ENCODE measurements at regions not wholly inside any gene's neighbourhood (a gene's known extent, or its start where the extent isn't known, plus 50 kb on each side); places are given as distances from the start of the nearest gene placed in this dataset.

- Mint-ChIP-seq H3K4me3 (no peak overlapping the region), H3K27ac (no peak overlapping the region), H3K9me3 (peaks cover 0 to 8% (median 4%) of the 10 kb centered on the region in 7 donors), H3K36me3 (no peaks in the 10 kb centered on the region), H3K27me3 (peaks cover 0 to 11% (median 8%) of the 10 kb centered on the region in 3 donors), H3K4me1 (no peaks in the 10 kb centered on the region)
- DNase-seq (no peak), ATAC-seq (ENCODE audit: low read depth in 2 of 2) (no peak)
Measured at GRCh38 chr15:39208187-39208586, 372.7 kb upstream of the THBS1 start.

DNA sequence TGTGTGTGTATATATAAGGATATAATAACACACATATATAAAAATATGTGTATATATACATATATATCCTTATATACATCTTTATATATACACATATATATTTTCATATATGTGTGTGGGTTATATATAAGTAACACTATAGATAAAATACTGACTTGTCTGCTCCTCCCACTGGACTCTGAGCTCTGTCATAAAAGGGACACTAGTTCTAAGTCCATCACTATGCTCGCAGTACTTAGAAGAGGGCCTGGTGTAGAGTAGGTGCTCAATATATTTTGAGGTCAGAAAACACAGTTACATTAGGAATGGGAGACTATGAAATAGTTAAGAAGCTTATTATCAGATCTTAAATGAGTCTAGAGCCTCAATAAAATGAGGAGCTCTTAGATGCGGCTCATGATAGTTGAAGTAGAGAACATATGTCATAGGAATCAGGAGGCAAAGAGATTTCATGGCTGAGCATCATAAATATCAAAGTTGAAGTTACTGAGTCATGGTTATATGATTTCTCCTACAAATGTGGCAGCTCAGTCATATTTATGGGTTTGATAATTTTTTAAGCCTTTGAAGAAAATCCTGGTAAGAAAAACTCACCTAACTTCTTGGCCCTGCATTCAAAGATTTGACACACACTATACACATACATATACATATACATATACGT, 371.2 kb upstream of the THBS1 start:
- no peak for DNase-seq
- no peak overlapping the region for H3K4me3 Mint-ChIP-seq
- ATAC-seq (ENCODE audit: low read depth in 2 of 2), result no peak
- H3K36me3 Mint-ChIP-seq, result no peaks in the 10 kb centered on the region
- H3K4me1 Mint-ChIP-seq, result no peaks in the 10 kb centered on the region
- no peak overlapping the region for H3K27ac Mint-ChIP-seq
- peaks cover 0 to 8% (median 7%) of the 10 kb centered on the region in 7 donors for H3K9me3 Mint-ChIP-seq
- H3K27me3 Mint-ChIP-seq, result peaks cover 0 to 10% (median 8%) of the 10 kb centered on the region in 3 donors

DNA sequence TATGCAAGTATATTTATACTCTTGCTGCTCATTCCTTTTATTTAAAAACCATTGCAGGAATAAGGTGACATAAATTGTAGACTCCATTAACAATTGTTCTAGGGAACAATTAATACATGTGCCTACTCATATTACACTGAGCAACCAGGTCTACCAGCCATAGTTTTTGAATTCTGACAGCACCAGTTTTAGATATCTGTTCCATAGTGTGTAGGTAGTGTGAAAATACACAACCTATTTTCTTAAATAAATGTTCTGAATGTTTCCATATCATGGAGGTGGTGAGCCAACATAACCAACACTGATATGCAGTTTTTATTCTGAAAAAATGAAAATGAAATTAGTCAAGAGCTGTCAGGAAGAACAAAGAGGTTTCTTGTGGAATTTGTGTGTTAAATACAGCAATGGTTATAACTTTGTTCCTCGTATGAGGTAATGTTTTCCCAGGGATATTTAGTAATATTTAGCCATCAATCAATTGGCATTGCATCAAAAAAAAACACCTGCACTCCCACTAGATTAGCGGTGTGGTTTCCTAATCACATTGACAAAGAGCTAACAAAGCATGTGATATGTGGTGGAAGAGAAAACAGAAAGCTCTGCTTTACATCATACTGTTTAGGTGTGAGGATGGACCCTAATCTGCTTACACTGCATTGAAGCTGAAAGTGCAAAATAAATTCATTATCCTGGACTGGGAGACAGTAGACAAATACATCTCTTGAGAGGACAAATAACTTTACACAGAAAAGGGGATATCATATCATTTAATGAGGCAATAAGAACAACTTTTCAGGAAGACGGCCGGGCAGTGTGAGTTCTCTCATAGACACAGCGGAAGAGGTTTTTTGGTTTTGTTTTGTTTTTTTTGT, 369.5 kb upstream of the THBS1 start:
- Mint-ChIP-seq H3K9me3 (peaks cover 0 to 8% (median 7%) of the 10 kb centered on the region in 7 donors), H3K4me3 (no peak overlapping the region), H3K27ac (no peak overlapping the region), H3K27me3 (peaks cover 0 to 10% (median 8%) of the 10 kb centered on the region in 3 donors), H3K4me1 (no peaks in the 10 kb centered on the region), H3K36me3 (no peaks in the 10 kb centered on the region)
- no peak for DNase-seq
- no peak for ATAC-seq (ENCODE audit: low read depth in 2 of 2)

- Mint-ChIP-seq H3K4me1 (no peaks in the 10 kb centered on the region), H3K27me3 (peaks cover 0 to 25% (median 15%) of the 10 kb centered on the region in 3 donors), H3K36me3 (no peaks in the 10 kb centered on the region), H3K27ac (no peak overlapping the region), H3K4me3 (no peak overlapping the region), H3K9me3 (peaks cover 0 to 11% (median 7%) of the 10 kb centered on the region in 7 donors)
- DNase-seq (no peak), ATAC-seq (ENCODE audit: low read depth in 2 of 2) (no peak)
Measured at GRCh38 chr15:39213385-39213840, 367.5 kb upstream of the THBS1 start.

GRCh38 chr15:39215015-39215414, 365.9 kb upstream of the THBS1 start:
- no peak overlapping the region for H3K27ac Mint-ChIP-seq
- DNase-seq (no peak), ATAC-seq (ENCODE audit: low read depth in 2 of 2) (no peak)
- H3K9me3 Mint-ChIP-seq, result peaks cover 0 to 16% (median 8%) of the 10 kb centered on the region in 7 donors
- H3K36me3 Mint-ChIP-seq, result no peaks in the 10 kb centered on the region
- peaks cover 7 to 30% (median 20%) of the 10 kb centered on the region in 3 donors for H3K27me3 Mint-ChIP-seq
- no peak overlapping the region for H3K4me3 Mint-ChIP-seq
- H3K4me1 Mint-ChIP-seq, result no peaks in the 10 kb centered on the region

DNA sequence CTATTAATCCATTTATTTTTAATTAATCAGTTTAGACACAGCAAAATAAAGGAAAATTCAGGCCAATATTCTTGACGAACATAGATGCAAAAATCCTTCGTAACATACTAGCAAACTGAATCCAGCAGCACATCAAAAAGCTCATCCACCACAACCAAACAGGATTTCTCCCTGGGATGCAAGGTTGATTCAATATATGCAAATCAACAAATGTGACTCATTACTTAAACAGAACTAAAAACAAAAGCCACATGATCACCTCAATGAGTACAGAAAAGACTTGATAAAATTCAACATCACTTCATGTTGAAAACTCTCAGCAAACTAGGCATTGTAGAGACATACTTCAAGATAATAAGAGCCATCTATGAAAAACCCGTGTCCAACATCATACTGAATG, 364.1 kb upstream of the THBS1 start:
- H3K4me1 Mint-ChIP-seq, result no peaks in the 10 kb centered on the region

DNA sequence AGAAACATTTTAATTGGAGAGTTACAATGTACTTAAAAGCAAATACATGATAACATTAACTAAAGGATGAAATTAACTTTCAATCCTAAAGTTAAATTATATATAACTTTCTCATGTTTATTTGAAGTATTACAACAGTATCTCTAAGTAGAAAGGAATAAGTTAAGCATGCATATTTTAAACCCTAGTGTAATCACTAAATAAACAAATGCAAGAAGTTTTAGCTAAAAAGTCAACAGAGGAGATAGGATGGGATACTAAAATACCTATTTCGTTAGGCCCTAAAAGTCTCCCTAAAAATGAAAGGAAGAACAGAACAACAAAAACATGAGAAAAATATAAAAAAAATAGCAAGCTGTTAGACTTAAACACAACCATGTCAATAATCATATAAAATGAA, 361.3 kb upstream of the THBS1 start:
- no peaks in the 10 kb centered on the region for H3K4me1 Mint-ChIP-seq
- peaks cover 0 to 11% (median 4%) of the 10 kb centered on the region in 7 donors for H3K9me3 Mint-ChIP-seq
- DNase-seq (no peak), ATAC-seq (ENCODE audit: low read depth in 2 of 2) (no peak)
- no peak overlapping the region for H3K4me3 Mint-ChIP-seq
- no peaks in the 10 kb centered on the region for H3K36me3 Mint-ChIP-seq
- H3K27me3 Mint-ChIP-seq, result peaks cover 7 to 21% (median 12%) of the 10 kb centered on the region in 3 donors
- no peak overlapping the region for H3K27ac Mint-ChIP-seq

More for the DNA sequence above, 364.1 kb upstream of the THBS1 start:
- Mint-ChIP-seq H3K9me3 (peaks cover 0 to 16% (median 4%) of the 10 kb centered on the region in 7 donors), H3K27me3 (peaks cover 7 to 26% (median 14%) of the 10 kb centered on the region in 3 donors), H3K27ac (no peak overlapping the region), H3K4me3 (no peak overlapping the region), H3K36me3 (no peaks in the 10 kb centered on the region)
- no peak for ATAC-seq (ENCODE audit: low read depth in 2 of 2)
- no peak for DNase-seq

- Mint-ChIP-seq H3K4me1 (no peaks in the 10 kb centered on the region), H3K9me3 (peaks cover 0 to 4% (median 1%) of the 10 kb centered on the region in 7 donors), H3K36me3 (no peaks in the 10 kb centered on the region), H3K27me3 (peaks cover 0 to 4% (median 0%) of the 10 kb centered on the region in 3 donors), H3K27ac (no peak overlapping the region), H3K4me3 (no peak overlapping the region)
- ATAC-seq (ENCODE audit: low read depth in 2 of 2), result no peak
- DNase-seq, result no peak
Measured at GRCh38 chr15:39226169-39226937, 354.5 kb upstream of the THBS1 start.

DNA sequence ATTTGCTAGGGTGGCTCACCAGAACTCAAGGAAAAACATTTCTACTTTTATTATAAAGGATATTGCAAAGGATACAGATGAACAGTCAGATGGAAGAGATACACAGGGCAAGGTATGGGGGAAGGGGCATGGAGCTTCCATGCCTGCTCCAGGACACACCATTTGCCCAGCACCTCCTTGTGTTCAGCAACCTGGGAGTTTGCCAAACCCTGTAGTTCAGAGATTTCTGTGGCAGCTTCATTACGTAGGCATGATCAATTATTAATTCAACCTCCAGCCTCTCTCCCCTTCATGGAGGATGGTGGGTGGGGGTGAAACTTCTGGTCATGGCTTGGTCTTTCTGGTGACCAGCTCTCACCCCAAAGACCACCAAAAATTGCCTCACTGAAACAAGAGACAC, 353.9 kb upstream of the THBS1 start:
- H3K36me3 Mint-ChIP-seq, result no peaks in the 10 kb centered on the region
- no peak for ATAC-seq (ENCODE audit: low read depth in 2 of 2)
- no peak overlapping the region for H3K27ac Mint-ChIP-seq
- H3K9me3 Mint-ChIP-seq, result peaks cover 0 to 4% (median 1%) of the 10 kb centered on the region in 7 donors
- H3K27me3 Mint-ChIP-seq, result peaks cover 0 to 4% (median 0%) of the 10 kb centered on the region in 3 donors
- H3K4me1 Mint-ChIP-seq, result no peaks in the 10 kb centered on the region
- no peak for DNase-seq
- H3K4me3 Mint-ChIP-seq, result no peak overlapping the region

DNA sequence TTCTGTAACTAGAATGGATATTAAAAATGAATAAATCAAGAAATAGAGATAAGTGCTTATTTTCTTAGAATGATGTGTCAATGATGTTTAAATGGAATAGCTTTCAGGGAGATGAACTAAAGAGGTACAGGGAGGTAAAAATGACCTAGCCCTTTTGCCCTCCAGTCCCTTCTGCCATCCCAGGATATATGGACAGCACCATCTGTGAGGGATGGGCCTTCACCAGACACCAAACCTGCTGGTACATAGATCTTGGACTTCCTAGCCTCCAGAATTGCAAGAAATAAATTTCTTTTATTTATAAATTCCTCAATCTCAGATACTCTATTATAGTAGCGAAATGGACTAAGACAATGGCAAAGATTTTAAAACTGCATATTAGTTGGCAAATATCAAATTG, 352.0 kb upstream of the THBS1 start:
- ATAC-seq (ENCODE audit: low read depth in 2 of 2), result no peak
- H3K27me3 Mint-ChIP-seq, result peaks cover 0 to 4% (median 0%) of the 10 kb centered on the region in 3 donors
- no peak overlapping the region for H3K4me3 Mint-ChIP-seq
- H3K27ac Mint-ChIP-seq, result no peak overlapping the region
- no peak for DNase-seq
- peaks cover 0 to 7% (median 4%) of the 10 kb centered on the region in 7 donors for H3K9me3 Mint-ChIP-seq
- H3K4me1 Mint-ChIP-seq, result no peaks in the 10 kb centered on the region
- no peaks in the 10 kb centered on the region for H3K36me3 Mint-ChIP-seq

- no peak for DNase-seq
- Mint-ChIP-seq H3K36me3 (no peaks in the 10 kb centered on the region), H3K4me3 (no peak overlapping the region)
Measured at GRCh38 chr15:39230205-39230907, 350.5 kb upstream of the THBS1 start.

GRCh38 chr15:39230908-39231285, 350.0 kb upstream of the THBS1 start:
- H3K27me3 Mint-ChIP-seq, result peaks cover 0 to 4% (median 0%) of the 10 kb centered on the region in 3 donors
- no peak overlapping the region for H3K27ac Mint-ChIP-seq
- no peaks in the 10 kb centered on the region for H3K36me3 Mint-ChIP-seq
- H3K4me1 Mint-ChIP-seq, result no peaks in the 10 kb centered on the region
- H3K4me3 Mint-ChIP-seq, result no peak overlapping the region
- DNase-seq, result no peak
- ATAC-seq (ENCODE audit: low read depth in 2 of 2), result no peak
- peaks cover 0 to 7% (median 4%) of the 10 kb centered on the region in 7 donors for H3K9me3 Mint-ChIP-seq

More at GRCh38 chr15:39230205-39230907, 350.5 kb upstream of the THBS1 start:
- H3K4me1 Mint-ChIP-seq, result no peaks in the 10 kb centered on the region
- peaks cover 0 to 7% (median 4%) of the 10 kb centered on the region in 7 donors for H3K9me3 Mint-ChIP-seq
- ATAC-seq (ENCODE audit: low read depth in 2 of 2), result no peak
- H3K27ac Mint-ChIP-seq, result no peak overlapping the region
- H3K27me3 Mint-ChIP-seq, result peaks cover 0 to 4% (median 0%) of the 10 kb centered on the region in 3 donors

- H3K27ac Mint-ChIP-seq, result no peak overlapping the region
- ATAC-seq (ENCODE audit: low read depth in 2 of 2) (no peak), DNase-seq (no peak)
- peaks cover 0 to 7% (median 4%) of the 10 kb centered on the region in 7 donors for H3K9me3 Mint-ChIP-seq
- peaks cover 0 to 4% (median 0%) of the 10 kb centered on the region in 3 donors for H3K27me3 Mint-ChIP-seq
- no peaks in the 10 kb centered on the region for H3K36me3 Mint-ChIP-seq
- no peaks in the 10 kb centered on the region for H3K4me1 Mint-ChIP-seq
- no peak overlapping the region for H3K4me3 Mint-ChIP-seq
Measured at GRCh38 chr15:39232512-39232911, 348.4 kb upstream of the THBS1 start.

All from naive B cell (primary cell).